Left renal cortex interstitium (tissue), 4 donors: ENCODE measurements at regions not wholly inside any gene's neighbourhood (a gene's known extent, or its start where the extent isn't known, plus 50 kb on each side); places are given as distances from the start of the nearest gene placed in this dataset.
"Not testable (repeated sequence)": the region's sequence is repeated elsewhere in the genome, so short reads cannot be mapped to it uniquely, and the experiment has no call there.

Experiments used
- DNase-seq, 4 donors: peaks; one replicate each; pipeline ENCODE4 v3.0.0-alpha.2; 2013; ENCODE audit warnings: low read depth in 4 of 4, low spot score in 2 of 4, missing footprints in 1 of 4

DNA sequence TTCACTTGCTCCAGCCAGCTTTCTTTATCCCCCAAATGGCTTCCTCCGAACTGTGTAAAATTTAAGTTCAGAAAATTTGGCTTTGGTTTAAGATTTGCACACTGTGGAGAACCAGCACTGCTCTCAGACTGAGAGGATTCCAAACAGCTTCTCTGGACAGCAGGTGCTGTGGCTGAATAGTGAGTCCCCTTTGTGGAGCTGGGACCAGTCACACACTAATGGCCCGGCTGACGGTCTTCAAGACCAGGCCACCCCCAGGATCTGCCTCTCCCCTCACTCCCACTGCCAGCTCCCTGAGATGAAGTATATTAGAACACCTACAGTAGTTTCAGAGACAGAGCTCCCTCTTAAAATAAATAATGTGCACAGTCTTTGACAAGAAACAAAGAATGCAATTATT, 267.3 kb downstream of the BCAT1 start:
- DNase-seq, result no peak

DNA sequence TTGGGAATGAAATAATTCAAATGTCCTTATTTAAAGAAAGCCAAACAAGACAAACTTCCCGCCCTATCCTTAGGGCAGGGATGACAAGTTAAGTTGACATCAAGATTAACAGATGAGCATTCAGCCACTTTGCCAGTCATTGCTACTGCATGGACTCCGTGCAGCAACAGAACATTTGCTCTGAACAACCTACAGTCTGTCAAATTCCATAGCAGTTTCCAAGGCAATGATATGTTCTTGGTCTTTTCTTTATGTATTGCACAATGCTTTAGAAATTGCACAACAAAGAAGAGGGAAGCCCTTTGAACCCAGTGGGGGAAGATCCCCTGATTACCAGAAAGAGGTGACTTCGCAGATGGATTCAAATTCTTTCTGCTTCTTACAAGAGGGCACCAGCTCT, 269.8 kb downstream of the BCAT1 start:
- DNase-seq, result no peak

DNA sequence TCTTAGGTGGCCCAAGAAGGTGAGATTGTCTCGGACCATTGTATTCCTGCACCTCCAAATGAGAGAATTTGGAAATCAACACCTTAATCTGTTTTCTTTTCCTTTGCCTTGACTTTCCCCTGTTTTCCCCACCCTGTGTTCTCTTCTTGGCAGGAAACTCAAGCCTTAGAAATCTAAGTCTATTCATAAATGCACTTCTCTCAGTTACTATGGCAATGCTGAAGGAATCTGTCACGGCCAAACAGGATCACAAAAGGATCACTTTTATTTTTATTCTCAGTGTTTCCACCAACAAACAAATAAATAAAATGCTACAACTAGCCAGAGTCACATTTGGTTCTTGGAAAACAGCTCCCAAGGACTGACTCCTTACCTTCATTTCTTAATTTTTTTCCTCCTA, 270.5 kb downstream of the BCAT1 start:
- no peak for DNase-seq

DNA sequence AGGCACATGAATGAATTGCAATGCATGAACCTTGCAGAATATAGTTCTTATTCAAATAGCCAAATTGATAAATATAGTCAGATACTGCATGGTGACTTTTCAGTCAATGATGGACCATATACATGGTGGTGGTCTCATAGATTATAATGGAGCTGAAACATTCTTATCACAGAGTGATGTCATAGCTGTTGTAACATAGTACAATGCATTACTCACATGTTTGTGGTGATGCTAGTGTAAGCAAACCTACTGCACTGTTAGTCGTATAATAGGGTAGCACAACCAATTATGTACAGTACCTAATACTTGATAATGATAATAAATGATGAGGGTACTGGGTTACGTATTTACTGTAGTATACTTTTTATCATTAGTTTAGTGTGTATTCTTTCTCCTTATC, 280.3 kb downstream of the BCAT1 start:
- DNase-seq, result no peak

DNA sequence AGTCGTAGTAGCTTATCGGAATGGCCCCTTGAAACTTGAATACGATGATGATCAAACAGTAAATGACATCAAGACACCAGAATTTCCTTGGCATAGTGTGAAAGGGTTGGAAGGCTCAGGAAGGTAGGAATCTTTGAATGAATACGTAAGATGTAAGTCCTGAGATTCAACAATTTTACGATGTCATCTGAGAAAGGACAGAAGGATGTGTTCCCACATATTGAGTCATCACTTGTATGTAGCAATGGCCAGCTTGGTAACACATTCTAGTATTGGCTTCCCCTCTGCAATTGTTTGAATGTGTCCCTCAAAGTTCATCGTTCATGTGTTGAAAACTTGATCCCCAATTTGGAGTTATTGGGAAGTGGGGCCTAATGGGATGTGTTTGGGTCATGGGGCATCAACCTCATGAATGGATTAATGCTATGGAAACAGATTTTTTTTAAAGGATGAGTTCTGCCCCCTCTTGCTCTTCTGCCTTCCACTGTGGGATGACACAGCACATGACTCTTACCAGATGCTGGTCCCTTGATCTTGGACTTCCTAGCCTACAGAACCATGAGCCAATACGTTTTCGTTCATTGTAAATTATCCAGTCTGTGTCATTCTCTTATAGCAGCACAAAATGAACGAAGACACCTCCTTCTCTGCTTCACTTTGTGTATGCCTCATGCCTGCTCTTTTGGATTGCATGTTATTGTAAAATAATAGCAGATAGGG, 284.6 kb downstream of the BCAT1 start:
- no peak for DNase-seq

DNA sequence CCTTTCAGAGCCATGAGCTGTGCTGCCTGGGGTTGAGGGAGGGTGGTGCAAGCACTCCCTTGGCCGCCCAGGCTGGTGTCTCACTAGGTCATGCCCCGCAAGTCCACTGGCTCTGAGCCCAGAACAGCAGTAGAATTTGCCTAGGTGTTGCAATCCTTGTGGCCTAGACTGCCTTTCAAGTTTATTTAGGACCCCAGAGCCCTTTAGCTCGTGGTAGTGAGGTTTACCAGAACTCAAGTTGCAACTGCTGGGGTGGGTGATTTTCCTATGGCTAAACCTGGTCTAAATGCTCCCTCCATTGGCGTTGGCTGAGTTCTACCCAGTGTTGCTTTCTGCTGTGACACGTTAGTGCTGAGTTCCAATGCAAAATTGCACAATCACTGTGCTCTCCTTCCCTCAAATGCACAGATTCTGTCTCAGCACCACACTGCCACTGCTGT, 287.2 kb downstream of the BCAT1 start:
- no peak for DNase-seq

DNA sequence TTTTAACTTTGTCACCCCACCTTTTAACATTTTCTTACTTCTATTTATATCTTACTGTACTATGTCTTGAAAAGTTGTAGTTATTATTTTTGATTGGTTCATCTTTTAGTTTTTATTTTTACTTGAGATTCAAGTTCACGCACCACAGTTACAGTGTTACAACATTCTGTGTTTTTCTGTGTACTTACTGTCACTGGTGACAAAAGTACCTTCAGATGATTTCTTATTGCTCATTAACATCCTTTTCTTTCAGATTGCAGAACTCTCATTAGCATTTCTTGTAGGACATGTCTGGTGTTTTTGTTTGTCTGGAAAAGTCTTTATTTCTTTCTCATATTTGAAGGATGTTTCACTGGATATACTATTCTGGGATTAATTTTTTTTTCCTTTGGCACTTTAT, 289.9 kb downstream of the BCAT1 start:
- DNase-seq, result no peak

DNA sequence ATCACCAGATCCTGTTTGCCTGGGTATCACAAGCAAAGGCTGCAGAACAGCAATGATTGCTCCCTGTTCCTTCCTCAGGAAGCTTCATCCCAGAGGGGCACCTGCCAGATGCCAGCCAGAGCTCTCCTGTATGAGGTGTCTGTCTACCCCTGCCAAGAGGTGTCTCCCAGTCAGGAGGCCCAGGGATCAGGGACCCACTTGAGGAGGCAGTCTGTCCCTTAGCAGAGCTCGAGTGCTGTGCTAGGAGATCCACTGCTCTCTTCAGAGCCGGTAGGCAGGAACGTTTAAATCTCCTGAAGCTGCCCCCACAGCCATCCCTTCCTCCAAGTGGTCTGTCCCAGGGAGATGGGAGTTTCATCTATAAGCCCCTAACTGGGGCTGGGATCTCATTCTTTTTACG, 294.6 kb downstream of the BCAT1 start:
- not testable (repeated sequence) for DNase-seq

DNA sequence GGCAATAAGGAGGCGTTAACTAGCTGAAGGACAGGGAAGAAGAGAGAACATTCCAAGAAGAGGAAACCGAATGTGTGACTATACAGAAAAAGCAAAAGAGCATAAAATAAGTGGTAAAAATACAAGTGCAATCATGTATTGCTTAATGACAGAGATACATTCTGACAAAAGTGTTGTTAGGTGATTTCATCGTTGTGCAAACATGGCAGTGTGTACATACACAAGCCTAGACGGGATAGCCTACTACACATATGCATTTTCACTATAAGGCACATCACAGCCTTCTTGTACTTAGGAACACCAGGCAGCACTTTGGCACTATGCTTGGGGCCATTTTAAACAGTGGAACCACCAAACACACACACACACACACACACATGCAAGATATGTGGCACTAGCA, 299.3 kb downstream of the BCAT1 start:
- DNase-seq, result no peak

DNA sequence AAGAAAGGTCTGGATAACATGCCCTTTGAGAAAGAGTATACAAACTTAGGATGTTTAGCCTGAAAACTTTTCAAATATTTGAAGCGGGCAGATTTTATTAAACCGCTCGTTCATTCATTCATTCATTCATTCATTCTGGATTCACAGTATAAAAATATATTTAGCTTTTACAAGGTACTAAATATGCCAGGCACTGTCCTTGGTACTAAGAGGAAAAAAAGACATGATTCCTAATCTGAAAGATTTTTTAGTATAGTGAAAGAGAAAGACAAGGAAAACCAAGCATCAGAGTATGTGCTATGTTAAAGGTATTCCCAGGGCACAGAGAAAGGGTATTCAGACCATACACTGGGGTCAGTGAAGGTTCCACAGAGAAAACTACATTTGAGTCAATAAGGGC, 299.7 kb downstream of the BCAT1 start:
- no peak for DNase-seq

DNA sequence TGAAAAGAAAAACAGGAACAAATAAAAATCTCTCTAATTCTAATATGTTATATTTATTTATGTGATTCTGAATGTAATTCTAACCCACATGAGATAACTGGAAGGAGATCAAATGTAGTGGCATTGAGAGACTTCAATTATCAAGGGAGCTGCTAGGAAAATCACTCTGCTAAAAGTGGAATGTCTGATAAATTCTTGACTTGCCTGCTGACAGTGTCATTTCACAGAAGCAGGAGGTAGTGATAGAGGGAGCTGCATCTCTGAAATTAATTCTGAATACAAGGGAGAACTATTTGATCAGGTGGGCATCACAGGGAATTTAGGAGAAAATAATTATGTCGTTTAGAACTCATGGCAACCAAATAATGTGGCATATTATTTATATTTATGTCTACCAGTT, 303.6 kb downstream of the BCAT1 start:
- DNase-seq, result no peak

DNA sequence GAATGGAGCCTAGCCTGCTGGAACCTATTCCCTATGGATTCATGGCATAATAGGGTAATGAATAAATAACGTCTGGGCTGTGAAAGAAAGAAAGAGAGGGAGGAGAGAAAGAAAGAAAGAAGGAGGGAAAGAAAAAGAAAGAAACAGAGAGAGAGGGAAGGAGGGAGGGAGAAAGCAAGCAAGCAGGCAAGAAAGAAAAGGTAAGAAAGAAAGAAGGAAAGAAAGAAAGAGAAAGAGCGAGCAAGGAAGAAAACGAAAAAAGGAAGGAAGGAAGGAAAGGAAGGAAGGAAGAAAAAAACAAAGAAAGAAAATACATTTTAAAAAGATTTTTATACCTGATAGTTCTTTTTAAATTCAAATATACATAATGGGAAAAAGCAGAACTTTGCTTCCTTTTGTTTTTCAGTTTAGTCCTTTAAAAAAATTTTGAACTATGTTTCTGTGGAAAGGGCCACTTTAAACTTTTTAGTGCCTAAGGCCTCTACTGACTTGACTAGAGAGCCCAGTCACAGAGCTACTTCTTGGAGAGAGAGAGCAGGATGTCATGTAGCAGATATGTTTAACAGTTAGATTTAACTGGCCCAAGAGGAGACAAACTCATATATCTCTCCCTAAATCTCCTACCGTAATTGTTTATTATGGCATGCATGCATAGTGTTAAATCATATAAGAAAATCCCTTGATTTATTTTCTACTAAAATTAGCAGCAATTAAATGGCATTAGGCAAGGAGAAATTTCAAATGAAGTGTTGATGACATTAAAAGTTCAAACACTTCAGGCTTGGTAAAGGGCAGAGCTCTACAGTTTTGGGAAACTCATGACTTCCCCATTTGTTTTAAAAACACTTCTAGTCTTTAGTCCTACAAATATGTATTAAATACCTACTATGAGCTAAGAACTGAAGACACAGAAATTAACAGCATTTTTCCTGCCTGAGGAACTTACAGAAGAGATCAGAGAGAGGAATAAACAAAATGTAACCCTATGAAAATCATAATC, 305.5 kb downstream of the BCAT1 start:
- DNase-seq, result no peak

DNA sequence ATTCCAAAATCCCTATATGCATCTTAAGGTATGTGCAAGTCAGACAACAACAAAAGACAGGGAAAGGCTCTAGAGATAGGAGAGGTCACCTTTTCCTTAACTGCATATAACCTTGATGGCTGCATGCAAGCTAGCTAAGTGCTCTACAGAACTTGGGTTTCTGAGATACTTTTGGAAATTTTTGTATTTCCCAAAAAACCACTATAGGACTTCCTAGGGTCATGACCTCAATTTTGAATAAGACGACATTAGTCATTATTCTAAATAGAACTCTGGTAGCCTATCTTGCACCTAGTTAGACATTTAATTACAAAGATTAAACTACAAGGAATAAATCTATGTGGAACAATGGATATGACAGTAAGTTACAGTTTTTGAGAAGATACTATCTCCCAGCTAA, 309.3 kb downstream of the BCAT1 start:
- DNase-seq, result no peak

DNA sequence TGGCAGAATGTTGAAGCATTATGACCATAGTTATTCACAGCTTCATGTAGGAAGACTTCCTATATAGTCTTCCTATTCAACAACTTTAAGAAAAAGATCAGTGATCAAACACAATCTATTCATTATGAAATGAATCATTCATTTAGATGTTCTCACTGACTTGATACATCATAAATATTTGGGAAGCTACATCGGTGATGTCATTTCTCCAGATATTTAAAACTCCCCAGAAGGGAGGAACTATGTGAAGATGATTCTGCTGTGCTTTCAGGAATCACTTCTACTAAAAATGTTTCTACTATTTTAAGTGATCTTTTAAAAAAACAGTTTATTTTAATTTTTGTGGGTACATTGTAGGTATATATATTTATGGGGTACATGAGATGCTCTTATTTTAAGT, 316.4 kb downstream of the BCAT1 start:
- no peak for DNase-seq

DNA sequence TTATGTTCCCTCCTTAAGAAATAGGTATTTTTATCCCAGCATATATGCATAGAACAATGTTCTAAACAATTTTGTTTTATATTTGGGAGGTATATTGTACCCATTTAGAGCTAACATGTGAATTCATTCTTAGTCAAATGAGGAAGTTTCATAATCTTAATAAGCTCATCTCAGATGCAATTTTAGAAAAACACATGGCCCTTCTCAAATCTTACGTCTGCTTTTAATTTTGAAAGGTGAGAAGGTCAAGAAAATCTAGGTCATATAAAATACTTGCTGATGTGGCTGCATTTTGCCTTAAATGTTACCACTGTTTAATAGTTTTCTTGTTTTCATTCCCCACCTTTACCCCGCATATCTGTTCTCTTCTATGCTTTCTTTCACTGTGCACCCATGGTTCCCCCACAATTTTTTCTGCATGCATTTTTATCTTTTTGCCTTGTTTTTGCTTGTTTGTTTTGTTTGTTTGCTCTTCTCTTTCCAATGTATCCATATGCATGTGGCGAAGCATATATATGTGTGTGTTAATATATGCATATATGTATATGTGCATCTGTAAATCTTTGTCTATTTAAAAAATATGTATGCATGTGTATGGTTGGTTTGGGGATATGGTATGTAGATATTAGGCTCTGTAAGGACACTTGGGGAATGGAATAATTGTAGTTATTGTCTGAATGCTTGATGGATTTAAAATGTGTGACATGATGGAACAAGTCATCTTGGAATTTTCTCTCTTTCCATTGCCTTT, 317.1 kb downstream of the BCAT1 start:
- no peak for DNase-seq

DNA sequence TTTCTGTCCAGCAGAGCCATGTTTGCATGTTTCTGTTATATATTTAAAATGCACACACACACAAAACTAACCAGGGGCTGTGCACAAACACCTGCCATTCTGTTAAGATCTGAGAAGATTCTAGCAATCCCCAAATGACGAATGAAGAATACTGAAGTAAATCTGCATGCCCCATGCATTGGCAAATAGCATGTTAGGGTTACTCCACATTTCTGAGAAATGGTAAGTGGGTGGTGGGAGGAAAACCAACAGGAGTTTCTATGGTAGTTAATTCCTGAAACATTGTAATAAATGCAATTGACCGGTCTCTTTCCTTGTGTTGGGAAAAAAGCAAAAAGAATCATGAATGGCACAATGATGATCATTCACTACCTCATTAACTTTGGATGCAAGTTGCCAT, 318.0 kb downstream of the BCAT1 start:
- no peak for DNase-seq

DNA sequence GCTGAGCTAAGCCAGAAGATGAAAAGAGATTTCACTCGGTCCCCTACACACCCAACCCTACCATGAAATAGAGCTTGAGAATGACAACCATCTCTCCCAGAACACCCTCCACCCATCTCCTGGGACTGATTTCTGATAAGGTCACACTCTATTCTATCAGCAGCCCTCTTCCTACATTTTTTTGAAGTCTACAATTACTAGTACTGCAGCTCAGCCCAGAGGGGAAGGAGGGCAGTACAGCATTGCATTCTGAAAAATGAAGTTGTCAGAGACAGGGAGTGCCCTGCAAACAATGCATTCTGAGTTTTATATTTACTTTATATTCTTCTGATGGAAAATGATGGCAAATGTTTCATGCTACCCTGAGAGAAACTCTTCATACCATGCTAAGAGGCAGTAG, 318.5 kb downstream of the BCAT1 start:
- no peak for DNase-seq

DNA sequence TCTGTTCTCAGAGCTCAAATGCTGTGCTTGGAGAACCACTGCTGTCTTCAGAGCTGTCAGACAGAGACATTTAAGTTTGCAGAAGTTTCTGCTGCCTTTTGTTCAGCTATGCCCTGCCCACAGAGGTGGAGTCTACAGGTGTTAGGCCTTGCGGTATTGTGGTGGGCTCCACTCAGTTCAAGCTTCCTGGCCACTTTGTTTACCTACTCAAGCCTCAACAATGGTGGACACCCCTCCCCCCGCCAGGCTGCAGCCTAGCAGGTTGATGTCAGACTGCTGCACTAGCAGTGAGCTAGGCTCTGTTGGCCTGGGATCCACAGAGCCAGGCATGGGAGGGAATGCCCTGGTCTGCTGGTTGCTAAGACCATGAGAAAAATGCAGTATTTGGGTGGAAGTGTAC, 323.8 kb downstream of the BCAT1 start:
- no peak for DNase-seq

DNA sequence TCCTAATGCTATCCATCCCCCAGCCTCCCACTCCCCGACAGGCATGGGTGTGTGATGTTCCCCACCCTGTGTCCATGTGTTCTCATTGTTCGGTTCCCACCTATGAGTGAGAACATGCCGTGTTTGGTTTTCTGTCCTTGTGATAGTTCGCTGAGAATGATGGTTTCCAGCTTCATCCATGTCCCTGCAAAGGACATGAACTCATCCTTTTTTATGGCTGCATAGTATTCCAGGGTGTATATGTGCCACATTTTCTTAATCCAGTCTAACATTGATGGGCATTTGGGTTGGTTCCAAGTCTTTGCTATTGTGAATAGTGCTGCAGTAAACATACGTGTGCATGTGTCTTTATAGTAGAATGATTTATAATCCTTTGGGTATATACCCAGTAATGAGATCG, 328.9 kb downstream of the BCAT1 start:
- DNase-seq, result not testable (repeated sequence)

DNA sequence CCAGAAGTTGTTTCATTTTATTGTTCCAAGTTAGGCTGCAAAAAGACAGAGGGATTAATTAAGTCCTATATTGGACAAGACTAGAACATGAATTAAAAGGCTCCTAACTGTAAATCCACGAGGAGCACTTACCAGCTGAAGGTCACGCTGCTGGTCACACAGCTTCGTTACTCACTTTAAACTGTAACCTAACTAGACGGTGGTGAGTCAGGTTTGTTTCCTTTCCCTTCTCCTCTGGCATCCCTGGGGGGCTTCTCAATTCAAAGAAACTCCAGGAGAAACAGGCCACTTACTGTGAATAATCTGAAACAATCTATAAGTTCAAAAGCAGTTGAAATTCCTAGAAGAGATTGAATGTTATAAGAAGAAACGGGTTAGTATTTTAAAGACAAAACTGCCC, 331.4 kb downstream of the BCAT1 start:
- no peak for DNase-seq

DNA sequence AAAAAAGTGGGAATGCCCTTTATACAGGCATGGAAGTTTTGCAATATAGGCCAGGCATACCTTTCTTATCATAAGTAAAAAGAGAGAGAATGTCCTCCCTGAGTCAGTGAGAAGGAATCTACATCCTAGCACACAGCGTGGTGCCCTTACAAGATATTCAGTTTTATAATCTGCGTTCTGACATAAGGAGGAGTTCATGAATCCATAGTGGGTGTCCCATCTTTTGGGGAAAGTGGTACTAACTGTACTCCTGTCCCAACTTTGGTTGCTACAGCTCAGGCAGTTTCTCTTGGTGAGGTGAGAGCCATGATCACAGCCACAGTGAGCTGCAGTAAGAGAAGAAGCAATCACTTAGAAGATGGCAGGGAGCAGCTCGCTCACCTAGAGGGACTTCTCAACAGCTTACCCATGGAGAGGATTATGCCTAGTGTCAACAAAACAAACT, 332.9 kb downstream of the BCAT1 start:
- DNase-seq, result no peak
